ENCODE measurements at regions not wholly inside any gene's neighbourhood (a gene's known extent, or its start where the extent isn't known, plus 50 kb on each side); places are given as distances from the start of the nearest gene placed in this dataset.

- TF ChIP-seq YY1 (IDR thresholded peaks at IDR 0.05; ENCODE audit: low read depth, low read length) (no peak), ATF3 (IDR thresholded peaks at IDR 0.05; ENCODE audit: insufficient read depth, low read depth, low read length) (no peak)
Measured at GRCh38 chr2:15889442-15890123, 50.8 kb upstream of the MYCN start (continued).
